Calu3 (cell line): ENCODE measurements at regions not wholly inside any gene's neighbourhood (a gene's known extent, or its start where the extent isn't known, plus 50 kb on each side); places are given as distances from the start of the nearest gene placed in this dataset.

Experiments
- BruUV-seq: library from RNA; stranded (reverse); fragments of 400-500 nt; replicated peaks from 2 replicates; lab custom pipeline; 2021; lab: Mats Ljungman, UMichigan
- CTCF ChIA-PET: fragments of 300-600 bp; sonication (Branson Sonifier 250); formaldehyde crosslinking; loops from one replicate; lab custom pipeline; 2022; ENCODE audit warnings: antibody characterized with exemption; lab: Charles Lee
- DNase-seq: peaks from one replicate; pipeline ENCODE4 v3.0.0; 2022
- H3K27ac Mint-ChIP-seq: one replicate; pipeline ENCODE4 v1.8.0; 2022; ENCODE audit warnings: mixed read lengths; ENCODE audit not compliant: unreplicated experiment
- H3K27me3 Mint-ChIP-seq: one replicate; pipeline ENCODE4 v1.8.0; 2022; ENCODE audit warnings: mixed read lengths; ENCODE audit not compliant: unreplicated experiment
- H3K36me3 Mint-ChIP-seq: one replicate; pipeline ENCODE4 v1.8.0; 2022; ENCODE audit warnings: mild to moderate bottlenecking, moderate library complexity, mixed read lengths; ENCODE audit not compliant: insufficient read depth, unreplicated experiment
- H3K4me1 Mint-ChIP-seq: one replicate; pipeline ENCODE4 v1.8.0; 2022; ENCODE audit warnings: mild to moderate bottlenecking, low read depth, mixed read lengths; ENCODE audit not compliant: unreplicated experiment
- H3K4me3 Mint-ChIP-seq: one replicate; pipeline ENCODE4 v1.8.0; 2022; ENCODE audit warnings: mild to moderate bottlenecking, low read depth, moderate library complexity, mixed read lengths; ENCODE audit not compliant: unreplicated experiment
- H3K9me3 Mint-ChIP-seq: one replicate; pipeline ENCODE4 v1.8.0; 2022; ENCODE audit warnings: low read depth, mixed read lengths; ENCODE audit not compliant: unreplicated experiment
- intact Hi-C: fragments of 100-400 bp; cut with micrococcal nuclease; formaldehyde crosslinking; loops from one replicate; pipeline ENCODE4 v1.10.0; 2022; ENCODE audit not compliant: unreplicated experiment
- TF ChIP-seq, protein P1 (sequence below): fragments of 200-600 bp; IDR thresholded peaks from one replicate; pipeline ENCODE4 v1.8.0; 2022; ENCODE audit warnings: antibody characterized with exemption; ENCODE audit not compliant: unreplicated experiment

DNA sequence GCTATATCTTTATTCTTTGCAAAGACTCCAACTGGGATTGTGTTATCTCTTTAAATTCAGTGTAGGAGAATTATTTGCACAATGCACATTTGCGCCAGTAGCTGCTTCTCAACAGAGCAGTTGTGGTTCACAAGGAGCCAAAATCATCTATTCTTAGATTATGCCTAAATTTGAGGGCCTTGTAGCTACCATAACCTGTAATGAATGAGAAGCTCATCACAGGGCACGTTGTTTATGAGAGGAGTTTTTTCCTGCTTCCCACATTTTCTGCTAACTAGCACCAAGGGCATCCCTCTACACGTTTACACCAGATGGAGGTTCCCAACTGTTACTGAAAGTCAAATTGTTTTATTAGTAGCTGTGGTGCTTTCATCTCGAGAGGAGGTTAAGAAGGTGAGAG is 322.4 kb downstream of the TMEM161B start:
- CTCF ChIA-PET, result no interaction called here

DNA sequence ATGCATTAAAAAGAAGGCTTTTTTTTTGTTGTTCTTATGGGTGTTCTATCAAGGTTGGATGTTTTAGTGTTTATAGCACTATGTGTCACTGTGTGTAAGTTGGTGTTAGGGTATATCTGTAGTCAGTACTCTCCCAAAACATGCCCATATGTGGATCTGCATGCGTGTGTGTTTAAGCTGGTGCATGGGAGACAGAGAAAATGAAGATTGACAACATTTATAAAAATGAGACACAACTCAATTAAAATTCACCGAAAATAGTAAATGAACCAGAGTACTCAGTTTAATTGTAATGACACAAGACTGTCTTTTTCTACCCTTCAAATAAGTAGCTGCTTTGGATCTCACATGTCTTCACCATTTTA is 323.4 kb downstream of the TMEM161B start:
- CTCF ChIA-PET, result no interaction called here
- Mint-ChIP-seq H3K4me3 (no peak overlapping the region), H3K9me3 (no peaks in the 10 kb centered on the region), H3K36me3 (no peaks in the 10 kb centered on the region), H3K4me1 (no peaks in the 10 kb centered on the region), H3K27ac (no peak overlapping the region), H3K27me3 (no peaks in the 10 kb centered on the region)
- intact Hi-C loops, result no loop called here
- TF ChIP-seq, protein P1, sequence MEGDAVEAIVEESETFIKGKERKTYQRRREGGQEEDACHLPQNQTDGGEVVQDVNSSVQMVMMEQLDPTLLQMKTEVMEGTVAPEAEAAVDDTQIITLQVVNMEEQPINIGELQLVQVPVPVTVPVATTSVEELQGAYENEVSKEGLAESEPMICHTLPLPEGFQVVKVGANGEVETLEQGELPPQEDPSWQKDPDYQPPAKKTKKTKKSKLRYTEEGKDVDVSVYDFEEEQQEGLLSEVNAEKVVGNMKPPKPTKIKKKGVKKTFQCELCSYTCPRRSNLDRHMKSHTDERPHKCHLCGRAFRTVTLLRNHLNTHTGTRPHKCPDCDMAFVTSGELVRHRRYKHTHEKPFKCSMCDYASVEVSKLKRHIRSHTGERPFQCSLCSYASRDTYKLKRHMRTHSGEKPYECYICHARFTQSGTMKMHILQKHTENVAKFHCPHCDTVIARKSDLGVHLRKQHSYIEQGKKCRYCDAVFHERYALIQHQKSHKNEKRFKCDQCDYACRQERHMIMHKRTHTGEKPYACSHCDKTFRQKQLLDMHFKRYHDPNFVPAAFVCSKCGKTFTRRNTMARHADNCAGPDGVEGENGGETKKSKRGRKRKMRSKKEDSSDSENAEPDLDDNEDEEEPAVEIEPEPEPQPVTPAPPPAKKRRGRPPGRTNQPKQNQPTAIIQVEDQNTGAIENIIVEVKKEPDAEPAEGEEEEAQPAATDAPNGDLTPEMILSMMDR, result no peak
- no peak for DNase-seq
- BruUV-seq, result no TSS peak

More for the DNA sequence above, 322.4 kb downstream of the TMEM161B start:
- intact Hi-C loops, result no loop called here
- no peaks in the 10 kb centered on the region for H3K27me3 Mint-ChIP-seq
- TF ChIP-seq, protein P1, result no peak
- DNase-seq, result no peak
- H3K9me3 Mint-ChIP-seq, result no peaks in the 10 kb centered on the region
- H3K4me3 Mint-ChIP-seq, result no peak overlapping the region
- no TSS peak for BruUV-seq
- H3K36me3 Mint-ChIP-seq, result no peaks in the 10 kb centered on the region
- no peak overlapping the region for H3K27ac Mint-ChIP-seq
- no peaks in the 10 kb centered on the region for H3K4me1 Mint-ChIP-seq

DNA sequence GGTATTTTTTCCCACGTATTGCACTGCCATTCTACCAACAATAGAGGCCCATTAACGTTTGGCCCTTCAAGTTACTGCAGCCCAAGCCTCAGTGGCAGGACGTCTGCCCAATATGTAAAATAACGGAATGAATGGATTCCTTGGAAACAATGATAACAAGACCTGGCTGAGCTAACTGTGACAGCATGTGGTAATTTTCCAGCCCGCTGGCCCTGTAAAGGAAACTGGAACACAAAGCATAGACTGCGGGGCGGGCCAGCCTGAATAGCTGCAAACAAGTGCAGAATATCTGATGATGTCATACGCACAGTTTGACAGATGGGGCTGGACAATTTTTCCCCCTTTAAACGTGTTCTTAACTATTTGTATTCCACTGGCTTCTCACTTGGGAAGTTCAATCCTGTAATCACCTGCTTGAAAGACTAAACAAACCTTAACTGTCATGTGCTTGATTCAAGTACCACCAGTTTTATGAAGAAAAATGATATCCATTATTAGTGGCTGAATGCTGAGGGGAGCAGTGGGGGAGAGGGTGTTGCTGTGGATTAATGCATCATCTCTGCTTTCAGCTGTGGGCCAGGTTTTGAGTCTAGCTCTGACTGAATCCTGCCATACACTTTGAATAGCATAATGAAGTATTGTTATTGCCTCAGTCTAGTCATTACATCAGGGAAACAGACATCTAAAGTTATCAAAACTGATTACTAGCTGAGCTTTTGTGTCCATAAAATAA is 323.9 kb downstream of the TMEM161B start:
- no TSS peak for BruUV-seq
- CTCF ChIA-PET, result no interaction called here
- Mint-ChIP-seq H3K27ac (no peak overlapping the region), H3K4me1 (no peaks in the 10 kb centered on the region), H3K36me3 (no peaks in the 10 kb centered on the region), H3K27me3 (no peaks in the 10 kb centered on the region), H3K9me3 (no peaks in the 10 kb centered on the region), H3K4me3 (no peak overlapping the region)
- TF ChIP-seq, protein P1, result no peak
- intact Hi-C loops, result no loop called here
- DNase-seq, result no peak

DNA sequence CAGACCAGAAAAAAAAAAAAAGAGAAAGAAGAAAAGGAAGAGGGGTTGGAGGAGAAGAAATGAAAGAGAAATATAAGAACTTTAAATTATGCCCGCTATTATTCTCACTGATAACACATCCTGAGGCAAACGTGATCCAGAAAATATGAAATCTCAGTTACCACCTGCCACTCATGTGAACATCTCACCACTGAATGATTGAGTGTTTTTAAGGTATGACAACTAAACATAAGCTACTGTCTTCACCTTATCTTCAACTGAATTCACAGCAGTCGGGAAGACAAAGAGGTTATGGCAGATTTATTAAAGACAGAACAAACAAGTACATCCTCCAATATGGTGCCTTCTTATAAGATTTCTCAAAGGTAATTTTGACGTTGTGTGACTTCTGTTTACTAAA is 327.9 kb downstream of the TMEM161B start:
- DNase-seq, result no peak
- no peaks in the 10 kb centered on the region for H3K9me3 Mint-ChIP-seq
- TF ChIP-seq, protein P1, result no peak
- no TSS peak for BruUV-seq
- intact Hi-C loops, result no loop called here
- H3K4me1 Mint-ChIP-seq, result no peaks in the 10 kb centered on the region
- no peak overlapping the region for H3K4me3 Mint-ChIP-seq
- H3K27ac Mint-ChIP-seq, result no peak overlapping the region
- no peaks in the 10 kb centered on the region for H3K36me3 Mint-ChIP-seq
- H3K27me3 Mint-ChIP-seq, result no peaks in the 10 kb centered on the region
- CTCF ChIA-PET, result no interaction called here
